MM.1S (cell line): ENCODE measurements at regions not wholly inside any gene's neighbourhood (a gene's known extent, or its start where the extent isn't known, plus 50 kb on each side); places are given as distances from the start of the nearest gene placed in this dataset.

Experiments used
- DNase-seq: peaks from one replicate; pipeline ENCODE4 v3.0.0-alpha.2; 2015
- H2AFZ ChIP-seq: fragments of 300-600 bp; sonication (generic); 2 replicates; pipeline ENCODE4 v1.6.0; 2016; ENCODE audit warnings: antibody characterized with exemption, low read length
- H3F3A ChIP-seq: fragments of 300-600 bp; sonication (generic); 2 replicates; pipeline ENCODE4 v1.6.1; 2016; ENCODE audit warnings: mild to moderate bottlenecking, antibody characterized with exemption, low read length, moderate library complexity, mixed read lengths; ENCODE audit not compliant: insufficient read depth
- H3K27ac ChIP-seq: fragments of 300-600 bp; sonication (generic); 2 replicates; pipeline ENCODE4 v1.5.1; 2016; ENCODE audit warnings: mild to moderate bottlenecking, low read length
- H3K27me3 ChIP-seq: fragments of 300-600 bp; sonication (generic); replicated peaks from 2 replicates; pipeline ENCODE4 v1.6.0; 2016; ENCODE audit warnings: low read length; ENCODE audit not compliant: insufficient read depth
- H3K36me3 ChIP-seq: fragments of 300-600 bp; sonication (generic); replicated peaks from 2 replicates; pipeline ENCODE4 v1.6.1; 2016; ENCODE audit warnings: mild to moderate bottlenecking, low read length, mixed read lengths; ENCODE audit not compliant: insufficient read depth
- H3K4me1 ChIP-seq: fragments of 300-600 bp; sonication (generic); 2 replicates; pipeline ENCODE4 v1.6.1; 2016; ENCODE audit warnings: low read length, mixed read lengths
- H3K4me2 ChIP-seq: fragments of 300-600 bp; sonication (generic); 2 replicates; pipeline ENCODE4 v1.6.0; 2016; ENCODE audit warnings: low read depth, low read length
- H3K4me3 ChIP-seq: fragments of 300-600 bp; sonication (generic); 2 replicates; pipeline ENCODE4 v1.5.1; 2016; ENCODE audit warnings: low read length, mixed read lengths
- H3K79me2 ChIP-seq: fragments of 300-600 bp; sonication (generic); 2 replicates; pipeline ENCODE4 v1.6.1; 2016; ENCODE audit warnings: mixed run types, low read length, mixed read lengths
- H3K9ac ChIP-seq: fragments of 300-600 bp; sonication (generic); 2 replicates; pipeline ENCODE4 v1.6.1; 2016; ENCODE audit warnings: low read length, mixed read lengths
- H3K9me2 ChIP-seq: fragments of 300-600 bp; sonication (generic); replicated peaks from 2 replicates; pipeline ENCODE4 v1.6.1; 2016; ENCODE audit warnings: mild to moderate bottlenecking, low read length, mixed read lengths; ENCODE audit not compliant: insufficient read depth
- H3K9me3 ChIP-seq: fragments of 300-600 bp; sonication (generic); replicated peaks from 2 replicates; pipeline ENCODE4 v1.6.1; 2016; ENCODE audit warnings: mild to moderate bottlenecking, low read length, mixed read lengths; ENCODE audit not compliant: insufficient read depth
- H4K20me1 ChIP-seq: fragments of 300-600 bp; sonication (generic); 2 replicates; pipeline ENCODE4 v1.6.1; 2016; ENCODE audit warnings: mild to moderate bottlenecking, low read length, moderate library complexity, mixed read lengths; ENCODE audit not compliant: insufficient read depth
- EZH2 ChIP-seq: fragments of 300-600 bp; sonication (generic); optimal IDR thresholded peaks from 2 replicates; pipeline ENCODE3; 2017; ENCODE audit warnings: low read depth, mild to moderate bottlenecking, antibody characterized with exemption, low read length, mixed read lengths
- EZH2phosphoT487 ChIP-seq: fragments of 300-600 bp; sonication (generic); IDR thresholded peaks from 2 replicates; pipeline ENCODE4 v1.6.1; 2018; ENCODE audit warnings: antibody characterized with exemption, low read length
- TF ChIP-seq, protein P1 (sequence below): fragments of 300-600 bp; sonication (generic); IDR thresholded peaks from 2 replicates; pipeline ENCODE4 v1.5.1; 2016; ENCODE audit warnings: antibody characterized with exemption, low read length, mixed read lengths

DNA sequence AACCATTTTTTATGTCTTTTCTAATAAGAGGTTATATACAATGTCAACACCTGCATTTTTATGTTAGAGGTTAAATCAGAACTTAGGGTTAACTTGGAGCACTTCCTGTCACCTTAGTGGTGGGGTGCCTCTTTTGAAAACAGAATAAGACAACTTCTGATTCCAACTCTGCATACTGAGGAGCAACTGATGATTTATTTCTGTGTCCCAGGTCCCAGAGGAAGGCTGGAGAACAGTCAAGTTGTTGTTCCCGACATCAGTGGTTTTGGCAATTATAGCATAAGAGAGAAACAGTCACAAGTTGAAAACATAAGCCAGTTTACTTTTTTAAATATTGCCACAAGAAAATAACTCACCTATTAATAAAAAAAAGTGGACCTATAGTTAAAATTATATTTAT lies 871.0 kb upstream of the ADAMTS5 start:
- Histone ChIP-seq H3K4me2 (no peak overlapping the region), H3K27ac (no peak overlapping the region), H3F3A (no peaks in the 10 kb centered on the region), H3K4me3 (no peak overlapping the region), H4K20me1 (no peaks in the 10 kb centered on the region), H3K4me1 (no peaks in the 10 kb centered on the region), H3K79me2 (no peaks in the 10 kb centered on the region), H3K9me3 (no peaks in the 10 kb centered on the region), H3K9me2 (no peaks in the 10 kb centered on the region), H2AFZ (no peak overlapping the region), H3K9ac (no peak overlapping the region), H3K27me3 (no peaks in the 10 kb centered on the region), H3K36me3 (no peaks in the 10 kb centered on the region)
- no peak for TF ChIP-seq EZH2phosphoT487
- no peak for DNase-seq

DNA sequence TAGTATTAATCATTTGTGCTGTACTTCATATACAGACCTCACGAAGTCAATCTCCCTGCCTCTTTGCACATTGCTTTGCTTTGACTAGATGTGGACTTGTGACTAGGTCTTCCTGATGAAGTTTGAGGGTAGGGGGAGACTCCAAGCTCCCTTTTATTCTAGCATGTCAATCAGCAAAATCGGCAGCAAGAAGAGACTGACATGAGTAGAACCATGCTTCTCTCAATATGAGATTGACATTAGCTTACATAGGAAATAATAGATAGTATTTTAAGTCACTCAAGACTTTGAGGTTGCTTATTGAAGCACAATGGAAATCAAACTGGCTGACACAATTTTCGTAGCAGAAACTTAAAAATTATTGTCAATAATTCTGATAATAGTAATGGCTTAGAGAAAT lies 866.4 kb upstream of the ADAMTS5 start:
- H3K4me2 ChIP-seq, result no peak overlapping the region
- DNase-seq, result no peak
- no peaks in the 10 kb centered on the region for H3K9me2 ChIP-seq
- H3K9ac ChIP-seq, result no peak overlapping the region
- H3K9me3 ChIP-seq, result no peaks in the 10 kb centered on the region
- H3F3A ChIP-seq, result no peaks in the 10 kb centered on the region
- H3K27ac ChIP-seq, result no peak overlapping the region
- no peak overlapping the region for H2AFZ ChIP-seq
- TF ChIP-seq, protein P1, sequence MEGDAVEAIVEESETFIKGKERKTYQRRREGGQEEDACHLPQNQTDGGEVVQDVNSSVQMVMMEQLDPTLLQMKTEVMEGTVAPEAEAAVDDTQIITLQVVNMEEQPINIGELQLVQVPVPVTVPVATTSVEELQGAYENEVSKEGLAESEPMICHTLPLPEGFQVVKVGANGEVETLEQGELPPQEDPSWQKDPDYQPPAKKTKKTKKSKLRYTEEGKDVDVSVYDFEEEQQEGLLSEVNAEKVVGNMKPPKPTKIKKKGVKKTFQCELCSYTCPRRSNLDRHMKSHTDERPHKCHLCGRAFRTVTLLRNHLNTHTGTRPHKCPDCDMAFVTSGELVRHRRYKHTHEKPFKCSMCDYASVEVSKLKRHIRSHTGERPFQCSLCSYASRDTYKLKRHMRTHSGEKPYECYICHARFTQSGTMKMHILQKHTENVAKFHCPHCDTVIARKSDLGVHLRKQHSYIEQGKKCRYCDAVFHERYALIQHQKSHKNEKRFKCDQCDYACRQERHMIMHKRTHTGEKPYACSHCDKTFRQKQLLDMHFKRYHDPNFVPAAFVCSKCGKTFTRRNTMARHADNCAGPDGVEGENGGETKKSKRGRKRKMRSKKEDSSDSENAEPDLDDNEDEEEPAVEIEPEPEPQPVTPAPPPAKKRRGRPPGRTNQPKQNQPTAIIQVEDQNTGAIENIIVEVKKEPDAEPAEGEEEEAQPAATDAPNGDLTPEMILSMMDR, result no peak
- no peak for TF ChIP-seq EZH2phosphoT487
- no peak for TF ChIP-seq EZH2
- H3K79me2 ChIP-seq, result no peaks in the 10 kb centered on the region
- no peaks in the 10 kb centered on the region for H4K20me1 ChIP-seq
- H3K27me3 ChIP-seq, result no peaks in the 10 kb centered on the region
- no peaks in the 10 kb centered on the region for H3K4me1 ChIP-seq
- no peak overlapping the region for H3K4me3 ChIP-seq
- no peaks in the 10 kb centered on the region for H3K36me3 ChIP-seq

DNA sequence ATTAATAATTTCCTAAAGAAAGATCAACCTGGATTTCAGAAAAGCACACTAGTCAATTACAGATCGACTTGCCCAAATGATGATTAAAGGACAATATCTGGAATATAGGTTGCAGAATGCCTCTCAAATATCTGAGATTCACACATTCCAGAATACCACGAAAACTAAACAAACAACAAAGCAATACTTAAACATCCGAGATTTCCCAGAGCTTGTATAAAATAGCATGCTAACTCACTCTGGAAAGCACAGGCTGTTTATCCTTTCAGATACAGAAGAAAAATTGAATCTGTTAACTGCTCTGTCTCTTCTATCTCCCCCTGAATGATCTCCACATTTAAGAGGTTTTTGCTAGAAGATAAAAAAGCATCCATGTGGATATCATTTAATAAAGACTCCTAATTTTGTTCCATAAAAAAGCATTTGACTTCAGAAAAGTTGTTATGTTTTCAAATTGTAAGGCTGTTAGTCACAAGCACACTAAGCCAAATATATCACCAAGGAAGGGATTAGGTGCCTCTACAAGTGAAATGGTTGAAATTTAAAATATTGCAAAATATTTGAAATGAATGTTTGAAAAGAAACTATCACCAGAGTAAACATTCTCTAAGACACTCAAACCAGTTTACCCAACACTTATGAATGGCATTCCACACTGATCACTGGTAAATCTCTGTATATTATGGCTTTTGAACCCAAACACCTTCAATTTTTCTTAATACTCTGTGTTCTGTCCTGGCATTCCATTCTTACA lies 865.1 kb upstream of the ADAMTS5 start:
- H3K4me1 ChIP-seq, result no peaks in the 10 kb centered on the region
- no peaks in the 10 kb centered on the region for H3F3A ChIP-seq
- H3K9ac ChIP-seq, result no peak overlapping the region
- H3K9me2 ChIP-seq, result no peaks in the 10 kb centered on the region
- H2AFZ ChIP-seq, result no peak overlapping the region
- H3K9me3 ChIP-seq, result no peaks in the 10 kb centered on the region
- no peak overlapping the region for H3K4me2 ChIP-seq
- H4K20me1 ChIP-seq, result no peaks in the 10 kb centered on the region
- H3K27ac ChIP-seq, result no peak overlapping the region
- no peak overlapping the region for H3K4me3 ChIP-seq
- DNase-seq, result no peak
- TF ChIP-seq EZH2 (no peak), EZH2phosphoT487 (no peak)
- TF ChIP-seq, protein P1, result no peak
- no peaks in the 10 kb centered on the region for H3K79me2 ChIP-seq
- no peaks in the 10 kb centered on the region for H3K27me3 ChIP-seq
- H3K36me3 ChIP-seq, result no peaks in the 10 kb centered on the region

DNA sequence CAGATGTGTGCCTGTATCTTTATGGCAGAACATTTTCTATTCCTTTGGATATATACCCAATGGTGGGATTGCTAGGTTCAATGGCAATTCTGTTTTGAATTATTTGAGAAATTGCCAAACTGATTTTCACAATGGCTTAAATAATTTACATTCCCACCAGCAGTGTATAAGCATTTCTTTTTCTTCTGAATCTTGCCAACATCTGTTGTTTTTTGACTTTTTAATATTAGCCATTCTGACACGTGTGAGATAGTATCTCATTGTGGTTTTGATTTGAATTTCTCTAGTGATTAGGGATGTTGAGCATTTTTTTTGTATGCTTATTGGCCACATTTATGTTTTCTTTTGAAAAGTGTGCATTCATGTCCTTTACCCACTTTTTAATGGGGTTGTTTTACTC lies 864.3 kb upstream of the ADAMTS5 start:
- Histone ChIP-seq H3K4me1 (no peaks in the 10 kb centered on the region), H3K9me2 (no peaks in the 10 kb centered on the region), H3K9me3 (no peaks in the 10 kb centered on the region), H3F3A (no peaks in the 10 kb centered on the region), H3K9ac (no peak overlapping the region), H3K27me3 (no peaks in the 10 kb centered on the region), H2AFZ (no peak overlapping the region), H3K4me3 (no peak overlapping the region), H3K4me2 (no peak overlapping the region), H4K20me1 (no peaks in the 10 kb centered on the region), H3K79me2 (no peaks in the 10 kb centered on the region), H3K27ac (no peak overlapping the region), H3K36me3 (no peaks in the 10 kb centered on the region)
- no peak for DNase-seq
- TF ChIP-seq EZH2 (no peak), EZH2phosphoT487 (no peak)
- TF ChIP-seq, protein P1, result no peak
